22Rv1 (cell line): ENCODE measurements at regions not wholly inside any gene's neighbourhood (a gene's known extent, or its start where the extent isn't known, plus 50 kb on each side); places are given as distances from the start of the nearest gene placed in this dataset.

Experiments used
- H3K27ac ChIP-seq: fragments of 450-650 bp; 2 replicates; pipeline ENCODE4 v1.5.1; 2017
- ZFX ChIP-seq: fragments of 450-650 bp; IDR thresholded peaks from 2 replicates; pipeline ENCODE4 v1.6.1; 2017; ENCODE audit warnings: antibody characterized with exemption, borderline replicate concordance
- TF ChIP-seq, protein P1 (sequence below): fragments of 450-650 bp; IDR thresholded peaks from 2 replicates; pipeline ENCODE4 v1.5.1; 2017; ENCODE audit warnings: mild to moderate bottlenecking

- TF ChIP-seq, protein P1, sequence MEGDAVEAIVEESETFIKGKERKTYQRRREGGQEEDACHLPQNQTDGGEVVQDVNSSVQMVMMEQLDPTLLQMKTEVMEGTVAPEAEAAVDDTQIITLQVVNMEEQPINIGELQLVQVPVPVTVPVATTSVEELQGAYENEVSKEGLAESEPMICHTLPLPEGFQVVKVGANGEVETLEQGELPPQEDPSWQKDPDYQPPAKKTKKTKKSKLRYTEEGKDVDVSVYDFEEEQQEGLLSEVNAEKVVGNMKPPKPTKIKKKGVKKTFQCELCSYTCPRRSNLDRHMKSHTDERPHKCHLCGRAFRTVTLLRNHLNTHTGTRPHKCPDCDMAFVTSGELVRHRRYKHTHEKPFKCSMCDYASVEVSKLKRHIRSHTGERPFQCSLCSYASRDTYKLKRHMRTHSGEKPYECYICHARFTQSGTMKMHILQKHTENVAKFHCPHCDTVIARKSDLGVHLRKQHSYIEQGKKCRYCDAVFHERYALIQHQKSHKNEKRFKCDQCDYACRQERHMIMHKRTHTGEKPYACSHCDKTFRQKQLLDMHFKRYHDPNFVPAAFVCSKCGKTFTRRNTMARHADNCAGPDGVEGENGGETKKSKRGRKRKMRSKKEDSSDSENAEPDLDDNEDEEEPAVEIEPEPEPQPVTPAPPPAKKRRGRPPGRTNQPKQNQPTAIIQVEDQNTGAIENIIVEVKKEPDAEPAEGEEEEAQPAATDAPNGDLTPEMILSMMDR, result no peak
- no peak for TF ChIP-seq ZFX
- no peak overlapping the region for H3K27ac ChIP-seq
Measured at GRCh38 chr16:85990861-85991301, 91.9 kb downstream of the IRF8 start.

DNA sequence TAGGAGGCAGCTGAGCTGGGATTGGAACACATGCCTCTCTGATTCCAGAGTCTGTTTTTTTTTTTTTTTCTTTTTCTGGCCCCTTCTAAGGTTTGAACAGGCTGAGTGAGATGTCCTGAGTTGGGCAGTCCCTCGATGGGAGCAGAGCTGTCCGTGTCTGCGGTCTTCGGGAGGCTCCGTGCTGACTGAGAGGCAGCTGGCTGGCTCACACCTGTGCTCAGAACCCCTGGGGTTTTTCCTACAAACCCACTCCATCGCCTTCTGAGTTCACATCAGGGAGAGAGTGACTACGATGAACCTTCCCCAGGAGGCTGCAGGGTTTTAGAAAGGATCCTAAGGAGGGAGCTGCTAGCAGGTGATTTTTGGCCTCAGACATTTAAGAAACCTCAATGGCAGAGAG is 92.5 kb downstream of the IRF8 start:
- no peak for TF ChIP-seq ZFX
- TF ChIP-seq, protein P1, result no peak
- H3K27ac ChIP-seq, result no peak overlapping the region

DNA sequence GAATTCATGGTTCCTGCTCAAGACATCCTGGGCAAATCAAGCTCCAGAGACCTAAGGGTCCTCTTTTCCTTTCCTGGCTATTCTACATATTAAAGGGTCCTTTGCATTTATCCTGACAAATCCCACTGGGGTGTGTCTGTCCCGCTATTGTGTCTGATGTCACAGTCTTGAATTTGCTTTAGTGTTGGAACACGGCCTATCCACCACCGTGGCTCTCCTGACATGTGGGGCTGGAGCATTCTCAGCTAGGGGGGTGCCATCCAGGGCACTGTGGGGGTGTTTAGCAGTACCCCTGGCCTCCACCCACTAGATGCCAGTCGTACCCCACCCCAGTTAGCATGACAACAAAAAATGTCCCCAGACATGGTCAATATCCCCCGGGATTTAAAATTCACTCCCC is 92.9 kb downstream of the IRF8 start:
- TF ChIP-seq, protein P1, result no peak
- TF ChIP-seq ZFX, result no peak
- H3K27ac ChIP-seq, result no peak overlapping the region

DNA sequence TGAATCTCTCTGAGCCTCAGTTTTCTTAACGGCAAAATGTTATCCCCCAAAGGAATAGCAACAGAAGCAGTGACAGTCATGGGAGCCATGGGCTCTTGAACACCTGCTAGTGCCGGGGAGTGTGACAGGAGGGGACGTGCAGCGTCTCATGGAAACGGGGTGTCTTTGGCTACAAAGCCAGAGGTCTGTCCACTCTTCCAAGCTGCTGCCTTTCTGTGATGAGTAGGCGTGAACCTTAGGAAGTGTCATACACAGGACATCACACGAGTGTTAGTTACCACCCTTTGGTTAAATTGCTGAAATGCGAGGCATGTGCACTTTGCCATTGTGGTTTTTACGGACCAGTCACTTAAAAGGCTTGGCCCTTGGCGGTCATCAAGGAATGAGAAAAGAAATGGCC is 93.4 kb downstream of the IRF8 start:
- TF ChIP-seq, protein P1, result no peak
- no peak for TF ChIP-seq ZFX
- no peak overlapping the region for H3K27ac ChIP-seq

GRCh38 chr16:85992779-85993178 is 93.8 kb downstream of the IRF8 start:
- no peak overlapping the region for H3K27ac ChIP-seq
- no peak for TF ChIP-seq ZFX
- TF ChIP-seq, protein P1, result no peak

DNA sequence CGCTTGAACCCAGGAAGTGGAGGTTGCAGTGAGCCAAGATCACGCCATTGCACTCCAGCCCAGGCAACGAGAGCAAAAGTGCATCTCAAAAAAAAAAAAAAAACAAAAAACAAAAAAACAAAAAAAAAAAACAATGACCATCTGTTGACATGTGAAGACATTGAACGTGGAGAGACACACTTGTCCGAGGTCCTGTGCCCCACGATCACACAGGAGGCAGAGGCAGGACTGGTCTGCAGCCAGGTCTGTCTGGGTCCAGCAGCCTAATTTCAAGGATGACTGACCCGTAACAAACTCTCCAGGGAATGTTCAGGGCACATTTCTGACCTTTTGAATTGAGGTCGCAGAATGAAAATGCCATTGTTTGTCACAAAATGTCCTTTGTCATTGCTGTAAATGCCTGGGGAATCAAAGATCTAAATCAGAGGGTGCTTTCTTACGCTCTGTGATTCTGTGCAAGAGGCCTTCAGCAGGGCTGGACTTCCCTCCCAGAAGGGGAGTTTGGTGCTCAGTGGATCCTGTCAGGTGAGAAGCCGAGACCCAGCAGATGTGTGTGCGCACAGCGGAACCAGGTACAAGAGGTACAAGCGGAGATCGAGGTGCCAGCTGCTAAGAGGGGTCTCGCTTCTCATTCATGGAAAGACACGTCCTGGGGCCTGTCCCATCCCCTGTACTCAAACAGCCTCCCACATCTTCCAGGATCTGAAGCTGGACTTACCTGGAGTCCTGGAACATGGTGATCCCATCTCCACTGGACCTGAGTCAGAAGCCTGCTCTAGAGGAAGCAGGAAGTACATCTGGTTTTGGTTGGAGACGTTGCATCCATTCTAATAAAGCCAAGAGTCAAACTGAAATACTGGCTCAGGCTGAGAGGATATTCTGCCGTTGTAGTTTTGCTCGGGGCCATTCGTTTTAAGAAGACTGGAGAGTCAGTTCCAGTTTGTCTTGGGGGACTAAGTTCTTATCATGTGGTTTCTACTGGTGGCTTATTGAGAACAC is 95.8 kb downstream of the IRF8 start:
- H3K27ac ChIP-seq, result no peak overlapping the region
- TF ChIP-seq, protein P1, result no peak
- no peak for TF ChIP-seq ZFX
